ENCODE measurements at regions not wholly inside any gene's neighbourhood (a gene's known extent, or its start where the extent isn't known, plus 50 kb on each side); places are given as distances from the start of the nearest gene placed in this dataset.
"Not testable (repeated sequence)": the region's sequence is repeated elsewhere in the genome, so short reads cannot be mapped to it uniquely, and the experiment has no call there.

DNA sequence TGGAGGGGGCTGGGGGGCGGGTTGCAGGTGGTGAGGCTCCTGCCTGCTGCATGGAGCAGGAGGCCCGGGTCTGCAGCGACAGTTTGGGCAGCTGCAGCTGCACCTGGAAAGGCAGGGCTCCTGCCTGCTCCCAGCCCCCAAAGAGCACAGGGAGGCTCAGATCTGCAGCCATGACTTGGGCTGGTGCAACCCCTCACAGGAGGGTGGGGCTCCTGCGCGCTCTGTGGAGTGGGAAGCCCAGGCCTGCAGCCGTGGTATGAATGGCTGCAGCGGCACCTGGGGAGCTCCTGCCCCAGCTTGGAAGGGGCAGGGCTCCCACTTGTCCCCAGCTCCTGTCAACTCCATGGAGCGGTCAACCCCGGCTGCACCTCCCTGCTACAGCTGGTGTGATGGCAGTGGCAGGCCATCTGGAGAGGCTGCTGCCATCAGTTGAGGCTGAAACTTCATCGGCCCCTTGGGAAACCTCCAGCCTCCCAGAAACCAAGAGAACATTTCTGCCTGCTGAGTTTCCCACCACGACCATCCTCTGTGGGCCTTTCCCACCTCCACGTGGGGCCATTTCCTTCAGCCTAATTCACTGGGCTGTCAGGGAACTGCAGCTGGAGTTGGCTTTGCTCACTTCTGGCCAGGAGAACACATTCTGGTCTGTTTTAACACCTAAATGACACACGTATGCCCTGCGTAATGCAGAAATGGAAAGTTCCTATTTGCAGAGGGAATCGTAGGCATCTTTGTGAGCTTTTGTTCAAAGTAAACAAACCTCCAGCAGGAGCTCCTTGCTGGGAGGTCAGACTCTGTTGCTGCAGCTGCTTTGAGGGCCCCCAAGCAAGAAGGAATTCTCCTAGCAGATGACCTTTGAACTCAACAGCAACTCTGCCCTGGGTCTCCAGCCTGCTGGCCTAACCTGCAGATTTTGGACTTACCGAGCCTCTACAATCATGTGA is 429.0 kb downstream of the PREX1 start:
- no peak for DNase-seq

DNA sequence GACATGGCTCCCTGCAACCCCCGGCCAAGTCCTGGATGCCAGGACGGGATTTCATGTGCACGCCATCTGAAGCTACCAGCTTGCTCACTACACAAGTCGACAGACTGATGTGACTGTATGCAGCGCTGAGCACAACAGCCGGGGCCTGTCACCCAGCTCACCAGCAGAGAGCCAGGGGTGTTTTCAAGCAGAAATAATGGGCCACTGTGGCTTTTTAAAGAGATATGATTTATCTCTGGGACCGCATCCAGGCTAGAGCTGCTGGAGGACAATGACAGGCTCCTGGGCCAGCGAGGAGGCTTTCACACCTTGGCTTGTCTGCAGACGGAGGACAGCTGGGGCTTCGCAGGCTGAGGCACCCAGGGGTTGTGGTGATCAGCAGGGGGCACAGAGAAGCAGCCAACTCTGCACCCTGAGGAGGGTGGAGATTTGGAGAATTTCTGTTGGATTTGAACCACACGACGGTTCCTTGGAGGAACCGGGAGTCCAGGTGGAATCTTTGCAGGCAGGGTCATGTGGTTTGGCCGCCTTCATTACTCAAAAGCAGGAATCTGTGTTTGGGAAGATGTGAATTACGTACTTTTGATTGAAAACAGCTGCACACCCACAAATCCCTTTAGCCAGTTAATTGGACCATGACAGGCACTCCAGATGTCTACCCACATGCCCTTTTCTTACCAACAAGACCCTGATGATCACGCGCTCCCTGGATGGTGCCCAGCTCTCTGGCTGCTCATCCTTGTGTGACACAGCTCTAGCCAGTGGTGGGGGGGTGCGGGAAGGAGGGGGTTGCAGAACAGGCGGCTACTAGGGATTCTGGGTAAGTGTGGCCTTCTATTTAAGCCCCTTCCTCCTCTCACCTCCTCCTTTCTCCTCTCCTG is 430.6 kb downstream of the PREX1 start:
- DNase-seq = not testable (repeated sequence)

DNA sequence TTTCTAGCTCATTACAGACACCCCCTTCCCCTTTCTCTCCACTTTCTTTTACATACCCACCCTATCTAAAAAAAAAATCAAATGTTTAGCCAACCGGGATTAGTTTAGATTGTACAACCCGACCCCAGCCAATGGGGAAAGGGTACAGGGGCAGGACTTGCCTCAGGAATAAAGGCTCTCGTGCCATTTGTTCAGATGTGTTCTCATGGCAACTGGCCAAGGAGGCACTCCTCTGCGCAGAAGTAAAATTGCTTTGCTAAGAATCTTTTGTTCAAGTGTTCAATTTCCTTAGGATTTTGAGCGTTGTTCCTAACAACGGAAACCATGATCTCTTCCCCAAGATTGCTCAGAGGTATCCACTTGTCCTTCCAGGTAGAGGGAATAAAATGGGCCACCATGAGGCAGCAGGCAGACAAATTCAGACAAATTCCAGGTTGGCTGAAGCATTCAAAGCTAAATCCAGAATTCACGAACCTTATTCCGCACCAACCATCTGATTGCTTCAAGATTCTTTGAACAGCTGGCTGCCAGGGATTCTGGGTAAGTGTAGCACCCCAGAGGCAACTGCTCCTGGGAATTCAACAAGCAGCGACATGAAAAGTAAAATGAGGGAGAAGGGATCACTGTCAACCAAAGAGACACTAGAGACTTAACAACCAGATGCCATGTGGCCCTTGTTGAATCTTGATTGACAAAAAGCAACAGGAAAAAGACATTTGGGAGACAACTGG is 431.8 kb downstream of the PREX1 start:
- no peak for DNase-seq

DNA sequence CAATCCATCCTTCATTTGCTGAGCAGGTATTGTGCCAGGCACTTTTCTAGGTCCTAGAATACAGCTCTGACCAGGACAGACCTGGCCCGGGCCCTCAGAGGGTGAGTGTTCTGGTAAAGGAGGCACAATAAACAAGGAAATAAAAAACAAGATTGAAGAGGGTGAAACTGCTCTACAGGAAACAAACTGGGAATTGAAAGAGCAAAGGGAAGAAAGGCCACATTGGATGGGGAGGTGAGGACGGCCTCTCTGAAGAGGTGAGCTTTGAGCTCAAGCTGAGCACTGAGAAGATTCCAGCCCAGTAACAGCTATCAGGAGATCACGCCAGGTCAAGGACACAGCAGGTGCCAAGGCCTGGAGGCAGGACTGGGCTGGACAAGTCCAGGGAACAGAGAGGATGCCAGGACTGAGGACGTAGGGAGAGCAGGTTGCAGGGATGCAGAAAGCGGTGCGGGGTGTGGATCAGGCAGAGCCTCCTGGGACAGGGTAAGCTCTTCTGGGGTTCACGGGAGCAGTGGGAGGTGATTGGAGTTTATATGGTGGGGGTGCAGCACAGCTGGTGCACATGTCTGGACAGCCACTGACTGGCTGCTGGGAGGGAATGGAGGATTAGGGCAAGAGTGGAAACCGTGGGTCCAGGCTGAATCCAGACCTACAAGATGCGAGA is 433.3 kb downstream of the PREX1 start:
- DNase-seq = no peak

DNA sequence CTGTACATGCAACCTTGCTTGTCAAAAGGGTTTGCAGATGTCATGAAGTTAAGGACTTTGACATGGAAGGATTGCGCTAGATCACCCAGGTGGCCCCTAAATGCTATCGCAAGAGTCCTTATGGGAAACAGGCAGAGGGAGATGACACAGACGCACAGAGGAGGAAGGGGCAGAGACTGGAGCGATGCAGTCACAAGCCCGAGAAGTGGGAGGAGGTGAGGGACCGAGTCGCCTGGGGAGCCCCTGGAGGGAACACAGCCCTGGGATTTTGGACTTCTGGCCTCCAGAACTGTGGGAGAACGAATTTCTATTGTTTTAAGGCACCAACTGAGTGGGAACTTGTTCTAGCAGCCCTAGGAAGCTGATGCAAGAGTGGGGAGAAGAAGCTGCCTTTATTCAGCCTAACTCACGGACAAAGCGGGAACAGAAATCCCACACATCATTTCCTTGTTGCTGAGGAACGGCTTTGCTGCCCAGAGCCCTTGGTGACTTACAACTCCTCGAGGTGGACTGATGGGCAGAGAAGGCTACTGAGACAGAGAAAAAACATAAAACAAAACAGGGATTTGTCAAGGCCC is 434.0 kb downstream of the PREX1 start:
- DNase-seq = no peak

DNA sequence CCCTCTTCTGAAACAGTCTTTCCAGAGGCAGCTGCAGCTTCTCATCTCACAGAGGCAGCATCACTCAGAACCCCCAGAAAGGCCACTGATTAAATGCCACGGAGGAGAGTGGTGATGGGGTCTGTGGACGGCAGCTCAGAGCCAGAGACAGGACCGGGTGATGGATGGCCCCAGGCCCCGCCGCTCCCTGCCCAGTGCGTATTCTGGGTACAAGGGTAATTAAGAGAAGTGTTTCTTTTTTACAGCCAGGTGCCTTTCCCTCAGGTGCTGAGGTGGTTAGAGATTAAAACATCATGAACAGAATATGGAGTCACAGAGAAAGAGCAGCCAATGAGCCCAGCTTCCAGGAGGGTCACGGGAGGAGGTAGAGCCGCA is 434.5 kb downstream of the PREX1 start:
- DNase-seq = no peak

DNA sequence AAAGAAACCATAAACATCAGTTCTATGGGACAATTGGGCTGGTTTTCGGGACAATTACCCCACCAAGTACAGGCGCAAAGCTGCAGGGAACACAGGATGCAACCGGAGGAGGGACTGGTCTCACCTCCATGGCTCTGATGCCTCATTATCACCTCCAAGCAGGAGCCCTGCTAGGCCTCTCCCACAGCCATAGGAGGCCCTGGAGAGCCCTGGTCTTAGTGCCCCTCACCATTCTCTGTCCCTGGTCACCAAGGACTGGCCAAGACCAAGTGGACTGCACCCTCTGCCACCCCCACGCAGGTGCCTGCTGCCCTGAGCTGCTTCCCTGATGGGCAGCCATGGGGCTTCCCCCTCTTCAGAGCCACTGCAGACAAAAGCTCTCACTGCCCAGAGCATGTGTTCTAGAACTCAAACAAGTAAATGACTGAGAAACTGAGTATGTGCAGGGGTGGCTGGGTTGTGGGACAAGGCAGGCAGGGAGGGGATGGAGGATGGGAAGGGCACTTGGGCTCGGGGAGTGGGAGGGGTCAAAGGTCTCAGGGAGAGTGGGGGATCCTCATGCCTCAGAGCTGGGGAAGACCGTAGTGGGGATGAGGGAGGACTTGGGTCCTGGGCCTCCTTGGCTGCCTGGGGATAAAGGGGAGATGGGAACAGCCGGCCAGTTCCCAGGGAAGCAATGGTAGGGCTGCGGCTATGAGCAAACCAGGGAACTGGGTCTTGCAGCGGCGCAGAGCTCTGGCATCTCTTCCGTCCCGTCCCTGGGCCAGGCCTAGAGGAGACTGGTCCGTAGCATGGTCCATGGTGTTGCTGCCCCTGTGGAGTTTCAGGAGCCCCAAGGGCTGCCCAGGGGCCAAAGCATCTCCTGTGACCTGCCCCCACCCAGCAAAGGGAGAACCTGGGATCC is 435.1 kb downstream of the PREX1 start:
- DNase-seq = no peak

DNA sequence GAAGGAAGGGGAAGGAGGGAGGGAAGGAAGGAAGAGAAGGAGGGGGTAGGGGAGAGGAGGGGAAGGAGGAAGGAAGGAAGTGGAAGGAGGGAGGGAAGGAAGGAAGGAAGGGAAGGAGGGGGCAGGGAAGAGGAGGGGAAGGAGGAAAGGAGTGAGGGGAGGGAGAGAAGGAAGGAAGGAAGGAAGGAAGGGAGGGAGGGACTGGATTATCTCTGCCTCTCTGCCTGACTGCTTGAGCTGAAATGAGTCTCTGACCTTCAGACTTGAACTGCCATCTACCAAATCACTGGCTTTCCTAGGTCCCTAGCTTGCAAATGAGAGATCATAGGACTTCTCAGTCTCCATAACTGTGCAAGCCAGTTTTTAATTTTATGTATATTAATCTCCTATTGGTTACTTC is 436.8 kb downstream of the PREX1 start:
- no peak for DNase-seq

DNA sequence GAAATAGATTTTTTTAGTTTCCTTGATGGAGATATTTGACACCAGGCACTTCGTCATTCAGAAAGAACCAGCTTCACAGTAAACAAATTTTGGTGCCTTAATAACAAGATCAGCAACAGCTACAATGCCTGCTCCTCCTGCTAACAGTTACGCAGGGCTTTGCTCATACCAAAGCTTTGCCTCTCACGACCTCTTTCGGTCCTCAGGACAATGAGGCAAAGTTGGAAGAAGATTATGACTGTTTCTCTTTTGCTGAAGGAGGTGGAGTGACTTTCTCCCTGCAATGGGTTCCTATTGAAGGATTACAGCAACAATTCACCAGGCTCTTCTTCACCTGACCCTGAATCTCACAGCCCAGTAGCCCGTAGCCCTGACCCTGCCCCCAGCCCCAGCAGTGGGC is 440.1 kb downstream of the PREX1 start:
- no peak for DNase-seq

DNA sequence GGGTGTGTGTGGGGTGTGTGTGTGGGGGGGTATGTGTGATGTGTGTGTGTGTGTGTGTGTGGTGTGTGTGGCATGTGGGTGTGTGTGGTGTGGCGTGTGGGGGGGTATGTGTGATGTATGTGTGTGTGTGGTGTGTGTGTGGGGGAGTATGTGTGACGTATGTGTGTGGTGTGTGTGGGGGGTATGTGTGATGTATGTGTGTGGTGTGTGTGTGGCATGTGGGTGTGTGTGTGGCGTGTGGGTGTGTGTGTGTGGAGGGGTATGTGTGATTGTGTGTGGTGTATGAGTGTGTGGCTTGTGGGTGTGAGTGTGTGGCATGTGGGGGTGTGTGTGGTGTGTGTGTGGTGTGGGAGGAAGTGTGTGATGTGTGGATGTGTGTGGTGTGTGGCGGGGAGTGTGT is 442.3 kb downstream of the PREX1 start:
- no peak for DNase-seq

DNA sequence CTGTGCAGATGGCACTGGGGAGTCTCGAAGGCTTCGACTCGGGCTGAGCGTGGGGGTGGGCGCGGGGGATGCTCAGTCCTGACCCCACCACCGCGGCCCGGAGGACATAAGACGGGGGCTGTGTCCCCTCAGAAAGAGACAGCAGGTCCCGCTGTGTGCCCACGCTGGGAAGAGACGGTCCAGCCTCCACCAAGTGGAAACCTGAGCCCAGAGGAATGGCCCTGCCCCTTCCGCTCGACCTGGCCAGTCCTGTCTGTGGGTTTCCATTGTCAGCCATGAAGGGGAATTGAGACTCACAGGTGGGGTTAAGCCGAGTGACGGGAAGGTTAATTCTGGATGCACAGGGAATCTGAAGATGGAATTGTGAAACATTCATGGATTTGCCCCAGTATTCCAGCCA is 442.7 kb downstream of the PREX1 start:
- no peak for DNase-seq

DNA sequence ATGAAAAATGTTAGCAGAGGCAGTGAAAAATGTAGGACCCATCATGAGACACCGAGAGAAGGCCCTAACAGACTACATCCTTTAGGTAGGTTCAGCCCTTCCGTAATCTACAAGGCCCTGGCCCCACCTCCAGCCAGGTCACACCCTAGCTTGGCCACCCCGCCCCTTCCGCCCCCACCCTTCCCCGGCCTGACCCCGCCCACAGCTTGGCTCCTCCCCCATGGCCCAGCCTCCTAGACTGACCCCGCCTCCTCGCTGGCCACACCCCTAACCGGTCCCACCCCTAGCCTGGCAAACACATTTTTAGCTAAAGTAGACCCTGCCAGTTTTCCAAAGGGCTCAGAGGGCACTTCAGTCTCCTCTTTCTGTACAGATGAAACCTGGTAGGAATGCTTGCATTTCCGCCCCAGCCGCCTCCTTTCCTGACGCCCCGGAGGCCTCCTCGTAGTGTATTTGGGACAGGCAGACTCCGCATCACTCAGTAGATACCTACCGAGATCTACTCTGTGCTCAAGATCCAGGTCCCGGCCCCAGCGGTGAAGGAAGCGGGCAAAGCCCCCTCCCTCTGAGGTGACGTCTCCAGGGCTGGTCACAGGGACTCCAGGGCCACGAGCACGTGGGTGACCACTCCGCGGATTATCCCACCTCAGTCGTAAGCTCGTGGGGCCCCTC is 443.5 kb downstream of the PREX1 start:
- no peak for DNase-seq

DNA sequence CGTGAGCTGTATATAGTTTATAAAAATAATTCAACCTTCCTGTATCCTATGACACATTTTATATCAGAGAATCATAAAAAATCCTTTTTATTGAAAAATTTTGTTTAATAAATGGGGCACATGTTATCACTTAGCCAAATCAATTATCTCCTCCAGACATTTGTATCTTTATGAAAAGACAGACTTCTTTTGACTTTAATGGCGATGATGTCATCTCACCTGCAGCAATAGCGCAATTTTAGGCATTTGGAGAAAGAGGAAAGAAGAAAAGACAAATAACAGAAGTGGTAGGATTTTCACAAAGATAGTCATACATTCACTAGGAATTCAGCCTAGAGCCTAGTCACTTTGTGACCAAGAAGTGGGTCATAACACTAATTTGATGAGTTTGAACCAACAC is 444.5 kb downstream of the PREX1 start:
- no peak for DNase-seq

DNA sequence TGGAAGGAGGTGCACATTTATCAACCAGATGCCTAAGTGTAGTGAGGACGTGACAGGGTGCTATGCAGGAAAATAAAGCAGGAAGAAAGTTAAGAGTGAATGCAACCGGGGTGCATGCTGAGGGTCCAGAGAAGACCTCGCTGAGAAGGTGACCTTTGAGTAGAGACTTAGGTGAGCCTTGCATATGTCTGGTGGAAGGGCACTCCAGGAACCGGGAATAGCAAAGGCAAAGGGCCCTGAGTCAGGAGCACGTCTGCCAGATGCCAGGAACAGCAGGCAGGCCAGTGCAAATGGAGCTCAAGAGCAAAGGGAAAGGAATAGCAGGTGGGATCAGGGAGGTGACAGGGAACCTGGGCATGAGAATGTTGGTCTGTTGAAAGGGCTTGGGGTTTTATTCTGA is 445.5 kb downstream of the PREX1 start:
- no peak for DNase-seq

DNA sequence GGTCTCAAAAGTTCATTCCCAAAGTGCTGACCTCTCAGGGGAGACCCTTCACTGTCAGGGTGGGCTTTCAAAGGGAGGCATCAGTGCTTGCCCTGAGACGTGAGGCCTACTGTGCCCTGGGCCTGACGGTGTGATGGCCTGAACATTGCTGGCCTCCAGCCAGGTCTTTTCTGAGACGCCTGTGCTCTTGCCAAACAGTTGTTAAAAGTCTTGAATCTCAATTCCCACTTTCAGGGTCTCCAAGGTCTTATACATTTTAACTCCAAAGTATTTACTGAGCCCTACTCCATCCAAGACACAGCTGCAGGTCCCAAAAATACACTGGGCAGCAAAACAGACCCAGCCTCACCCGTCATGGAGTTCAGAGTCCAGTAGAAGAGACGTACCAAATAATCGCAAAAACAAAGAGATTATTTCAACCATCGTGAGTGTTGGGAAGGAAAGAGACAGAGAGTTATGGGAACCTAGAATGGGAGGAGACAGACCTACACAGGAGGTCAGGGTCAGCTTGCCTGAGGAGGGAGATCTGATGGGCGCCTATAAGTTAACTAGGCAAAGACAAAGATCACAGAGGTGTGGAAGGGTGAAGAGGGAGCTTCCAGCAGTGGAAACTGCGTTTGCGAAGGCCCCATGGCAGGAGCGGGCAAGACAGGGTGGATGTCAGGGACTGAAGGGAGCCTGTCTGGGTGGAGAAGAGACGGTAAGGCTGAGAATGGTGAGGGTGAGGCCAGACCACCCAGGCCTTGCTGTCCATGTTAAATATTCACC is 446.3 kb downstream of the PREX1 start:
- DNase-seq = no peak

DNA sequence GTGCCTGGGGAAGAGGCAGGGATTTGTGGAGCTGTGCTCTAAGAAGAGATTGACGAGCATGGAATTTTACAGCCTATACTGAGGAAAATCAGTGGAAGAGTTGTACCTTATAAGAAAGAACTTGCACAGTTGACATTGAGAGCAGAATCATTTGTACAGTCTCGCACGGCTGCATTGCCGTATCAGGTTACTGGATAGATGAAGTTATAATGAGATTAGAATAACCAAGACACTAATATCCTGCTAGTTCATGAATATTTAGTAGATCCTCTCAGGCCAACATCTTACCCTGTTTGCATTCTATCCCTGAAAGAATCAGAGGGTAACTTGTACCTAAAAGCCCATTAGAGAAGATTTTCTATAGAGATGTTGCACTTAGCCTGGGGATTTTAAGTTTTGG is 447.1 kb downstream of the PREX1 start:
- DNase-seq = no peak

DNA sequence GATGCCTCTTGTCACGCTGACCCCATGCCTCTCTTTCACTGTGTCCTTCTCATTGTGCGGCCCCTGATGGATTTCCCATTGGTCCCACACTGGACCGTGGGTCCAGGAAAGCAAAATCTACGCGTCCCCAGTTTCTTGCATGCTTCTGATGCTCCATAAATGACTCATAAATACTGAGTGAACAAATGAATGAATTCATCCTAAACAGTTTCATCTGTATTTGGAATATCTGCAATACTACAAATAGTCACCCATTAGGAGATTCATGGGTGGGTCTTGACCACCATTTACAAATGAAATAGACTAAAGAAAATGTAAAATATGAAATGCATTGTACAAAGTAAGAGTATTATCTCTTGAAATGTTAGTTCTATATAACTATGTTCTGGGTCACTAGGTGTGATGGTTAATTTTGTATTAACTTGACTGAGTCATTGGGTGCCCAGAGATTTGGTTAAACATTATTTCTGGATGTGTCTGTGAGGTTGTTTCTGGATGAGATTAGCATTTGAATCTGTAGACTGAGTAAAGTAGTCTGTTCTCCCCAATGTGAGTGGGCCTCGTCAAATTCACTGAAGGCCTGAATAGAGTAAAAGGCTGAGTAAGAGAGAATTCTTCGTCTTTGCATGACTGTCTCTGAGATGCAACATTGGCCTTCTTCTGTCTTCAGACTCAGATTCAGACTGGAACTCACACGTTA is 448.7 kb downstream of the PREX1 start:
- DNase-seq = no peak

DNA sequence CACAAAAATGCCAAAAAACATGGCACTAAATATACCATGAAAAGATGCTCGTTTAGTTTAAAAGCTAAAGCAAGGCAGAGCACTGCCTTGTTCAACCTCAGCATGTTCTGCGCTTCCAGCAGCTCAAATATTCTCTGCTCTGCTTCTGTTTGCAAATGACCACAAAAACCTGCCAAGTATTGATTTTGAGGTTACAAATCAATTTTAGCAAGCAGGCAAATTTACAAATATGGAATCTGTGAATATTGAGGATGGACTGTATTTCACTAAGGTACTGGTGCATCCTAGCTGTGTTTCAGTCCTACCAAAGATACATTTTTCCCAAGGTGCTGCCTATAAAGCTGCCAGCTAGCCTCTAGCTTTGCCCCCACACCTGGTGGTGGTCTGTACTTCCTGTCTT is 449.9 kb downstream of the PREX1 start:
- no peak for DNase-seq

DNA sequence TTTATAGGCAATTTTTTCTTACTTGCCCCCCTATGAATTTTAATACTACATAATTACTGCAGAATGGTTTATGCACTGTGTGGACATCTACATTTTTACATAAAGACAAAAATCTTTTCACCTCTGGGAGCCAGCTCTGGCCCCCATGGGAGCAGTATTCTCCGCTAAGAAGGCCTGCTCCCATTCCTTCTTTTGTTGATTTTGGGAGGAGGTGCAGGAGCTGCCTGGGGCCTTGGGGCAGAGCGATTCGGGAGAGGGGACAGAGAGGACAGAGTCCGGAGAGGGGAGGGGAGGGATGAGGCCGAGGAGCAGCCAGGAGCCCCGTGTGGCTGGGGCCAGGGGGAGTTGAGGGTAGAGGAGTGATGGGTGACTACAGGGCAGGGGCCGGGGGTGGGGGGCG is 452.0 kb downstream of the PREX1 start:
- no peak for DNase-seq
